Stimulated activated CD8-positive, alpha-beta memory T cell treated with anti-CD3 and anti-CD28 coated beads, Interleukin-15, amount 100 ng/mL, for 48 hours (primary cell): ENCODE measurements at regions not wholly inside any gene's neighbourhood (a gene's known extent, or its start where the extent isn't known, plus 50 kb on each side); places are given as distances from the start of the nearest gene placed in this dataset.

Experiments used
- DNase-seq, 2 donors: peaks; one replicate each; pipeline ENCODE4 v3.0.0-alpha.2; 2020; ENCODE audit warnings: low read depth in 2 of 2

- no peak for DNase-seq
Observed at GRCh38 chr16:59238246-59238645, 504.1 kb upstream of the GOT2 start.

DNA sequence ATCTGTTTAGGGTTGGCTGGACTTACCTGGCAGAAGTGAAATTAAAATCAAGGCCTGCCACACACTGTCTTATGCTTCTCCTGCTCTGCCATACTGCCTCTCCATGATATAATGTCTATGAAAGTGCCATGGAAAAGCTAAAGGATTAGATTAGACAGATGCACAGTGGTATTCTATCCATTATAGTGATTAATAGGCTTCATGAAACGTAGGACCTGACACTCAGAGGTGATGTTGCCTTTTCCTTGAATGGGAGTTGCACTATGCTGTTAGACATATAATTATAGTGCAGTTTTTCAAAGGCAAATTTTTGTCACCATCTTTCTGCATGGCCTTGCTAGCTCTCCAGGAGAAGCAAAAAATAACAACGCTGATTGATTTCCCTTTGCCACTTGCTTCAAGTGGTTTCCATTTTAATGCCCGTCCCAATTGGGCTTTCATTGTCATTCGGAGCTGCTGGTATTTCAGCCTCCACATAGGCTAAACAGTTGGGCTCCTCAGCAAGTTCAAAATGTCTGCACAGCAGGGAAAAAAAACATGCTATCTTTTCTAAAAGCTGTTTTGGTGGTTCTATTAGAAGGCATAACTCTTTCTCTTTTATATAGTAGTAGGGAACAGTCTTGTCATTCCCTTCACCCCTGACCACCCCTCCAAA is 502.8 kb upstream of the GOT2 start:
- no peak for DNase-seq

DNA sequence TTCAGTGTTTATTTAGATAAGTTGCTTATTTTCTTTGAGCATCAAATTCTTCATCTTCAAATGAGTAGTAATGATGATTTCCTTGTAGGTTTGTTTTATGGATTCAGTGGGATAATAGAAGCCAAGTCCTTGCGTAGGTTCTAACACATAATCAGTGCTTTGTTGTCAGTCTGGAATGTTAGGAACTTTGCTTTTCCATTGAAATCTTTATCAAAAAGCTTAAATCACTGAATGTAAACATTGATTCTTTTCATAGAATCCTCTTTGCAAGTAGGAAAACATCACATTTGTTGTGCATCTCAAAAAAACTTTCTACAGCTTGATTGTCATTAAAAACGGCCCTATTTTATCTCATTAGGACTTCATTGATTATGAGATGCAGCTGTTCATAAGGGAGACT is 490.3 kb upstream of the GOT2 start:
- DNase-seq: no peak

DNA sequence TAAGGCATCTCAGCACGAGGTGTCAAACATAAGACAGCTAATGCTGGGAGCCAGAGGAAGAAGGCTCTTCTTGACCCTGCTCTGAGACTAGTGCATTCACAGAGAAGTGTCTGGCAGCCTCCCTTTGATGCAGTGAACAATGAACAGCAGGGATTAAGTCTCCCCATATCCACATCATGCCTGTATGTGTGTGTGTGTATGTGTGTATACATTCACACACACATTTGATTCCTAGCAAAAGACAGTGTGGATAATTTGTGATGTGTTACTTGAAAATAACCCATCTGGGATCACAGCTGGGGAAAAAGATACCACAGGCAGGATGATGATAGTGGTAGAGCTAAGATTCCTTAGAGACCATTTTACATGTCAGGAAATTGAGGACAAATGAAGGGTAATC is 485.9 kb upstream of the GOT2 start:
- DNase-seq: no peak

DNA sequence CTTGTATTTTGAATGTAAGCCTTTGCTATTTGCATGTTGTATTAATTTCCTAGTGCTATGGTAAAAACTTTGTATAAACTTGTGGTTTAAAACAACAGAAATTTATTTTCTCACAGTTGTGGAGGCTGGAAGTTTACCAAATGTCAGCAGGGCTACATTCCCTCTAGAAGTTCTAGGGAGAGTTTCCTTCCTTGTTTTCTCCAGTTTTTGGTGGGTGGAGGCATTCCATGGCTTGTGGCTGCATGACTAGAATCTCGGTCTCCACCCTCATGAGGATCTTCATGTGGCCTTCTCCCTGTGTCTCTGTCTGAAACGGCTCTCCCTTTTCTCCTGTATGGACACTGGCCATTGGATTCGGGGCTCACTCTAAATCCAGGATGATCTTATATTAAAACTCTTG is 482.2 kb upstream of the GOT2 start:
- DNase-seq: no peak

DNA sequence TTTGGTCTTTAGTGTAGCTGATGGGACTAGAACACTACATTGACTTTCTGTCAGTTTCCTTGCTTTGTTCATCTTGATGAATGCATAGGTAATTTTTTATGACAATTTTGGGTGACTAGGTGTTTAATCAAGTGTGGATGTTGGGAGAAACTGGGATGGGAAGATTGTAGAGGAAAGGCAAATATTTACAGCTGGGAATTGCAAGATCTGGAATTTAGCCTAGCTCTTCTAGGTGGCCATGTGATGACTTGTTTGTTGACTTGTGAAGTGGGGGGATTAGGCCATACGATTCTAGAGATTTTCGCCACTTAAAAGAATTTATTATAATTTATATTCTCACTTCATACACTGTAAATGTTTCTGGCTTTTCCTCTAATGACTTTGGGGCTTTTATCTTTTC is 480.3 kb upstream of the GOT2 start:
- DNase-seq: no peak

DNA sequence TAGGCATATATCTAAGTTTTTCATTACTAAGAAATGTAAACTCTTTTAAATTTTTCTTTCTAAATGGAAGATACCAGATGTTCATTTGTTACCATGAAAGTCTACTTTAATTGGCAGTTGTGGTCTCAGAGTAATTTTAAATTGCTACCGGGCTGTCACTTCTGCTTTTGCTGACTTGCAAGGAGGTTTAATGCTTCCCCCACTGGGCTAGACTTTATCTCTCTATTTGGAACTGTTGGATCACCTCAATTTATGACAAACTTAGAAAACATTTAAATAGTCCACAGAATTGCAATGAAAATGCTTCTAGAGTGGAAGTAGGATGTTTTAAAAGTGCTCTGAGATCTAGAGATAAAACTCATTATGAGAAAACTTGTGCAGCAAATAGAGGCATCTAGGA is 479.8 kb upstream of the GOT2 start:
- no peak for DNase-seq

GRCh38 chr16:59212492-59213024 is 478.4 kb upstream of the GOT2 start:
- DNase-seq: no peak

GRCh38 chr16:59210955-59211541 is 476.9 kb upstream of the GOT2 start:
- no peak for DNase-seq

- DNase-seq: no peak
Observed at GRCh38 chr16:59205403-59205802, 471.3 kb upstream of the GOT2 start.

- no peak for DNase-seq
Observed at GRCh38 chr16:59204589-59204988, 470.5 kb upstream of the GOT2 start.

DNA sequence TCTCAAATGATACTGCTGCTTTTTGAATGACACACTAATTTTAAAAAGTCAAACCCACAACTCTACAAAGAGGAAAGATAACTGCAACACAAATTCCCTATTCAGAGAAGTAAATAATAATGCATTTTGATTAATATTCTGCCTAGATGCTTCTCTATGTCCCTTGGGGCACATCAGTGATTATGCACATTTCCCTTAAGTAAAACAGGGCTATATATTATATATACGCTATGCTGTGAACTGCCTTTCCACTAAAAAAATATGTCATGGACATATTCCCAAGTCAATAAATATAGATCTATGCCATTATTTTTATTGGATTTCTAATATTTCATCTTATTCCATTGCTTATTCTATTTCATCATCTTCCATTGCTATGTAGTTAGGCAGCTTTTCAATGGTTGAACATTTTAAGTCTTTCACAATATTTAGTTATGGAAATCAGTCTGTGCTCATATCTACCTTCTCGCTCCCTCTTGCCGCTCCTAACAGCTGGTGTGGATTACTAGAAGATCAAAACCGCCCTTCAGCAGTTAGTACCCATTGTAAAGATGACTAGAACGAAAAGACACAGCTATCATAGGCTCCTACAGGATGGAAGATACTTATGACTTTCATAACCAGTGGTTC is 468.2 kb upstream of the GOT2 start:
- no peak for DNase-seq

GRCh38 chr16:59201821-59202220 is 467.7 kb upstream of the GOT2 start:
- no peak for DNase-seq

DNA sequence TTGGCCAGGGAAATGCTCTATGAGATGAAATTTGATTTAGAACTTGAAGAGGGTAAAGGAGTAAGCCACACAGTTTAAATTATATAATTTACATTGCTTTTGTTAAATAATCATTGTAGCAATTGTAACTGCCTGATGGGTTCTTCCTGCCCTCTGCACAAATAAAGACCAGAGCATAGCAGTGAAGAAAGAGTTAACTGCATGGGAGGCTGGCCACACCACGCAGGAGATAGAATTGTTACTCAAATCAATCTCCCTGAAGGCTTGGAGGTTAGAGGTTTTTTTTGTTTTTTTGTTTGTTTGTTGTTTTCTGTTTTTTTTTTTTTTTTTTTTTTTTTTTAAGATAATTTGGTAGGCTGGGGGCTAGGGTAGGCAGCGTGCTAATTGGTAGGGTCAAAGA is 467.0 kb upstream of the GOT2 start:
- DNase-seq: no peak

GRCh38 chr16:59198487-59198886 is 464.4 kb upstream of the GOT2 start:
- DNase-seq: no peak

DNA sequence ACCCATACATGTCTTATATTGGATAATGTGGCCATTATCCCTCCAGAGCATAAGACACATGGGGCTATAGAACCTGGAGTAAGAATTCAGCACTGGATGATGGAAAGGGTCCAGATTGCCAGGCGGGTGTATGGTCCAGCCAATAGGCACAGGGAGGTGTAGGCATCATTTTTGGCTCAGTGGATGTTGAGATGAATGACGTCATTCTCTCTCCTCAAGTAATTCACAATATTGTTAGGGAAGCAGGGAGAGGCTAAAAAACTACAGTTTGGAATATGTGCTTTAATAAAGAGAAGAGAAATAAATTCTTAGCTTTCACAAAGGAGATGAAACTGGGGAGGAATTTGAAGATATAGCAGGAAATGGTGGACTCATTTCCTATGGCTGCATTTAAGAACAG is 461.1 kb upstream of the GOT2 start:
- no peak for DNase-seq

- no peak for DNase-seq
Observed at GRCh38 chr16:59193637-59194036, 459.5 kb upstream of the GOT2 start.

GRCh38 chr16:59192551-59193199 is 458.6 kb upstream of the GOT2 start:
- peak in 1 of 2 donors; percentile 2 for DNase-seq

DNA sequence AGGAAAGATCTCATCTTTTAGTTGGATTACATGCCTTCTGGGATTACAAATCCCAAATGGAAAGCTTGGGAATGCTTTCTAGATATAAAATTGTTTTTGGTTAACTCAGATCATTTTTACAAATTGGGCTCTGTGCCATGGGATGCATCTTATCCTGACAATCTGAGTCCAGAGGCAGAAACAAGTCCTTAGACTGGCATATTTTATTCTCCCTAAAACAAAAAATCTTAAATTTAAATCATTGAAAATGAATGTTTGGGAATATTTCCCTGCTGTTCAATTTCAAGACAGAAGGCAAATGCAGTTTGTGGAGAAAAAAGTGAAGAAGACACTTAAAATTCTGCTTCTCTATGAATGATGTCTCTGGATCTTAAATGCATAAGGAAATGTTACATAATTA is 456.6 kb upstream of the GOT2 start:
- DNase-seq: no peak

- no peak for DNase-seq
Observed at GRCh38 chr16:59188029-59188428, 453.9 kb upstream of the GOT2 start.

DNA sequence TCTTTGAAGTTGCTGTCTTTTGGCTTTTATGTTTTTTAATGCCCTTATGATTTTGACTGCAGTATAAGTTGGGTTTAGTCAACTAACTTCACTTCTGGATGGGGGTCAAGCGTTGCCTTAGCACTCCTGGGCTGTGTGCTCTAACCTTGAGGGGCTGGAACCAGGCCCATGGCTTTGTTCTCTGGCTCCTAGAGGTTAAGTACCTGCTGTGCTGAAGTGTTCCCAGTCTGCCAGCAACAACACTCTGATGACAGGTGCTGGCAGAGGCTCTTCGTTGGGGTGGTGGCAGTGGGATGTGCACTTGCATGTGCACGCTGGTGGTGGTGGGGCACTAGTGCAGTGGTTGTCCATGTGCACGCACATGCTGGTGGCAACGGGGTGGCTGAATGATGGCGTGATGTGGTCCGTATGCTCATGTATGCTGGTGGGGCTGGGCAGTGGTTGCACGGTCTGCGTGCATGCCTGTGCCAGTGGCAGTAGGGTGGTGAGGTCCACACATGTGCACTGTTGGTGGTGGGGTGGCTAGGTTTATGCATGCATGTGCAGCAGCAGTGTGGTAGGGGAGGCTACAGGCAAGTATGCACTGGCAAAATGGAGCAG is 447.8 kb upstream of the GOT2 start:
- no peak for DNase-seq

DNA sequence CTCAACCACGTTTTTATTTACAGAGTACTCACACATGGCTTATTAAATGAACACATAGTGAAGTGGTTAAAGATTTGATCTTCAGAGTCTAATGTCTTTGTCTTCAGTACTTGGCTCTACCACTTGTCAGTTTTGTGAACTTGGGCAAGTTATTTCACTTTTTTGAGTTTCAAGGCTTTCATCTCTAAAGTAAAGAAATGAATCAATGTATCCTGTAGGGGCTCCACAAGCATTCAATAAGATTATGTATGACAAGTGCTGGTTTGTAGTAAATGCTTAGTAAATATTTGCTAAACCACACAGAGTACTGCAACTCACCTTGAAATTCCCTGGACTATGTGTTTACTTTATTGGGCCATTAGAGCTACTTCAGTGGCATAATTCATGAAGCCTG is 446.0 kb upstream of the GOT2 start:
- no peak for DNase-seq
